GM23248 (cell line): ENCODE measurements at regions not wholly inside any gene's neighbourhood (a gene's known extent, or its start where the extent isn't known, plus 50 kb on each side); places are given as distances from the start of the nearest gene placed in this dataset.
"Not testable (repeated sequence)": the region's sequence is repeated elsewhere in the genome, so short reads cannot be mapped to it uniquely, and the experiment has no call there.

Experiments used
- EZH2 ChIP-seq: fragments of 200-600 bp; sonication (generic); IDR thresholded peaks from 2 replicates; pipeline ENCODE4 v1.6.1; 2018; ENCODE audit warnings: antibody characterized with exemption, mild to moderate bottlenecking; ENCODE audit not compliant: insufficient read depth, poor library complexity, severe bottlenecking
- EZH2phosphoT487 ChIP-seq: fragments of 200-600 bp; sonication (generic); IDR thresholded peaks from 2 replicates; pipeline ENCODE4 v1.6.1; 2018; ENCODE audit warnings: antibody characterized with exemption, moderate library complexity, mild to moderate bottlenecking, low read depth; ENCODE audit not compliant: insufficient read depth

- not testable (repeated sequence) for TF ChIP-seq EZH2, EZH2phosphoT487
Measured at GRCh38 chr10:21105331-21105730, 208.2 kb upstream of the NEBL start.
